GM18909 (cell line): ENCODE measurements at regions not wholly inside any gene's neighbourhood (a gene's known extent, or its start where the extent isn't known, plus 50 kb on each side); places are given as distances from the start of the nearest gene placed in this dataset.

Experiments
- ATAC-seq: cut with Tn5 transposase; IDR thresholded peaks from one replicate; pipeline ENCODE4 v1.9.1; 2021; ENCODE audit warnings: mild to moderate bottlenecking; ENCODE audit not compliant: unreplicated experiment, poor library complexity

DNA sequence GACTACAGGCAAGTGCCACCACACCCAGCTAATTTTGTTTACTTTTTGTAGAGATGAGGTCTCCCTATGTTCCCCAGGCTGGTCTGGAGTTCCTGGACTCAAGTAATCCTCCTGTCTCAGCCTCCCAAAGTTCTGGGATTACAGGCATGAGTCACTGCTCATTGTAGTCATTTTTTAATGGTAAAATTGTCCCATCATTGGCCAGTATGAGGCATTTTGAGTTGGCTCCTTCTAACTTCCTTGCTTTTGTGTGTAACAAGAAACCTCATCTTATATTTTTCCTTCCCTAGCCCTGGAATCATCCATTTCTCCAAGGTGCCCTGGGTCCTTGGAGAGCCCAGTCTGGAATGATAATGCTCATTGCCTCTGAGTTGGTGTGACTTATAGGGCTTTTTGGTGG is 148.5 kb downstream of the INHBB start:
- ATAC-seq = no peak

GRCh38 chr2:120495586-120495985 is 149.7 kb downstream of the INHBB start:
- no peak for ATAC-seq

- ATAC-seq = no peak
Observed at GRCh38 chr2:120496235-120496634, 150.3 kb downstream of the INHBB start.

- ATAC-seq = no peak
Observed at GRCh38 chr2:120496759-120497158, 150.8 kb downstream of the INHBB start.

DNA sequence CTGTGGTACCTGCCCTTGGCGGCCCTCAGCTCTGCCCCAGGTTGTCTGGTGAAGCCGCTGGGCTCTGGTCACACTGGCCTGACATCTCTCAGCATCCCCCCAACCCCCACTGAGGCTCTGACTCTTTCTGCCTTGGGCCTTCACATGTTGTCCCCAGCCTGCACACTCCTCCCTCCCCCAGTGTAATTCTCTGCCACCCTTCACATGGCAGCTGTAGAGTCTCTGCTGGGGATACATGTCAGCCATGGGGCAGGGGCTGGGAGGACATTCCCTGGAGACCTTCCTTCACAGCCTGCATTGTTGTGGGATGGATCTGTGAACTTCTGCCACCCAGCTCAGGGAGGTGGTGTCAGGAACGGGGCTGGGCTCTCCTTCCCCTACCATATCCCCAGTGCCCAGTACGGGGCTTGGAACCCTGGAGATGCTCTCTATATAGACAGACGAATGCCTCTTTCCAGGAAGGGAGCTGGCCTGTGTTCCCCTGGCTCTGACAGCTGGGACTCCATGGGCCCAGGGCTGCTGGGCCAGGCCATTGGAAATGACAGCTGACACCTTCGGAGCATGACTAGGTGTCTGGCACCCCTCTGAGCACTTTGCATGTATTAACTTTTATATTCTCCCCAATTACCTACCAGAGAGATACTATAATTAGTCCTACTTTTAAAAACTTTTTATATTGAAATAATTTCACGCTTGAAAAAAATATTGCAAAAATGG is 151.5 kb downstream of the INHBB start:
- no peak for ATAC-seq

- ATAC-seq = no peak
Observed at GRCh38 chr2:120498121-120498520, 152.2 kb downstream of the INHBB start.

- ATAC-seq = no peak
Observed at GRCh38 chr2:120498576-120499394, 152.8 kb downstream of the INHBB start.

DNA sequence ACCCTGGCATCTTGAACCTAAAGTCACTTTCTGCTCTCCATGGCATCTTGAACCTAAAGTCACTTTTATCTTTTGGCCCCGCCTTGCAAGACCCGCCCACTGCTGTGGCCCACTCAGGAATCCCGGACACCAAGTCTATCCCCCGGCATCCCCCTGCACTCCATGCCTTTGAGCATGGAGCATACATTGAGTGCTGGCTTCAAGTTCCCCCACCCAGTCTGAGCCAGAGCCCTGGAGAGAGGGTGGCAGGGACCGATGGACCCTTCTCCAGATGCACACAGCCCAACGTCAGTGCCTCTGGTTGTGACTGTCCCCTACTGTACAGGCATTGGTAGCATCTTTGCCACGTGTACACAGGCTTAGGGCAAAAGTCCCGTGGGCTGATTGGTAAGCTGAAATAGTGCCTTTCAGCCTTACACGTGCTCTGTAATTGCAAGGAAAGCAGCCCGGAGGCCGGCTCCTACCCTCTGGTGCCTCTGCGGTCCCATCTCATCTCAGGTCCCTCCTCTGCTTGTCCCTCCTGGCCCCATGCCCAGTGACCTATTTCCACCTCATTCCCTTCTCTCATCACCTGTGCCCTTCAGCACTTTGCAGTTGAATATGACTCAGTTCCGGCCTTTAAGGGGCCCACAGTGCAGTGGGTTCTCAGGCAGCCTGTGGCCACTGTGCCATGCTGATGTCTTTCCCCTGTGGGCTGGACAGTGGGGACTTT is 154.0 kb downstream of the INHBB start:
- no peak for ATAC-seq

- no peak for ATAC-seq
Observed at GRCh38 chr2:120501591-120501990, 155.7 kb downstream of the INHBB start.

DNA sequence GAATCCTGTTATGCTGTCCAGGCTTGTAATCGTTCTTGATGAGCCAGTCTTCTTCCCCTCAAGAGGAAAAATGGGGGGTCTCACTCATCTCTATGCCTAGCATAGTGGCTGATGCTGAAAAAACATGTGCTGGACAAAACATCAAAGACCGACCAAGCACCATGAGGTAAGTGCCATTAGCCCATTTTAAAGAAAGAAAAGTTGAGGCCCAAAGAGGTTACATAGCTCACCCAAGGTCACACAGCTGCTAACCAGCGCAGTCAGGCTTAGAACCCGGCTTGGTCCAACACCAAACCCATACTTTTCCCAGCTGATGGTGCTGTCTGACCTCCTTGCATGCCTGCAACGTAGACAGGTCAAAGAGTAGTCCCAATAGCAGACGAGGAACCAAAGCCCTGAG is 156.4 kb downstream of the INHBB start:
- ATAC-seq = no peak

DNA sequence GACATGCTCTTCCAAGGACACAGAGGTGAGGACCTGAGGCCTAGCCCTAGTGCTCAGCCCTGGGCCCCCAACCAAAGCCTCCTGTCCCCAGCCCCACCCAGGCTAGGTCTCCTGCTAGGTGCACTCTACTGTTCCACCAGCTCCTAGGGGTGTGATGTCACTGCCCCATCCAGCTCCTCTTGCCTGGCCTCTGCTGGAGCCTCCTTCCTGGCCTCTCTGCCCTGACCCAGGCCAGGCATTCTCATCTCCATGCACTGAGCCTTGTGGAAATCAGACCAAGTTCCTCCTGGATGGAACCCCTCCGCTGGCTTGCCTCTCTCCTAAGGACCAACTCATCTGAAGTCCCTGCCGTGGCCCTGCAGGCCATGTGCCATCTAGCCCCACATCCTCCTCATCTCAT is 156.8 kb downstream of the INHBB start:
- ATAC-seq = no peak

DNA sequence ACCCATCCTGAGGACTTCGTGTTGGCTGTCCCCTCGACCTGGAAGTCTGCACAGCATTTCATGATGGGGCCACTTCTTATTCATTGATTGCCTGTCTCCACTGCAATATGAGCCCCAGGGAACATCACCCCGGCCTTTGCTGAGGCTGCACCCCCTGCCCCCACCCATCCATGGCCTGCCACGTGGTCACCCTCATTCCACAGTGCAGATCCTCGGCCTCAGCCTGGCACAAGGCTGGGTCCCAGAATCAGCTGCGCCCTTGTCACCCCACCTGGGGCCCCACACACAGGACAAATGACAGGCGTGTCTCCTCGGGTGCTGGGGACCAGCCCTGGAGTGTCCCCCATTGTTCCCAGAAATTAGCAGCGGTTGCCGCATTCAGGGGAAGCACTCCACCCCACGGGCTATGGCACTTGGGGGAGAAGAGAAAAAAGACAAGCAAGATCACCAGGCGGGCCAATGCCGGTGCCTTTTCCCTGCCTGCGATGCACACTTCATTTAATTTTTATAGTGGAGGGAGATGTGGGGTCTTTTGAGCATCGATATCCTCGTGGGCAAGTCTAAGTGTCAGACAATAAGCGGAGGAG is 157.4 kb downstream of the INHBB start:
- no peak for ATAC-seq

GRCh38 chr2:120503793-120504571 is 158.0 kb downstream of the INHBB start:
- no peak for ATAC-seq

DNA sequence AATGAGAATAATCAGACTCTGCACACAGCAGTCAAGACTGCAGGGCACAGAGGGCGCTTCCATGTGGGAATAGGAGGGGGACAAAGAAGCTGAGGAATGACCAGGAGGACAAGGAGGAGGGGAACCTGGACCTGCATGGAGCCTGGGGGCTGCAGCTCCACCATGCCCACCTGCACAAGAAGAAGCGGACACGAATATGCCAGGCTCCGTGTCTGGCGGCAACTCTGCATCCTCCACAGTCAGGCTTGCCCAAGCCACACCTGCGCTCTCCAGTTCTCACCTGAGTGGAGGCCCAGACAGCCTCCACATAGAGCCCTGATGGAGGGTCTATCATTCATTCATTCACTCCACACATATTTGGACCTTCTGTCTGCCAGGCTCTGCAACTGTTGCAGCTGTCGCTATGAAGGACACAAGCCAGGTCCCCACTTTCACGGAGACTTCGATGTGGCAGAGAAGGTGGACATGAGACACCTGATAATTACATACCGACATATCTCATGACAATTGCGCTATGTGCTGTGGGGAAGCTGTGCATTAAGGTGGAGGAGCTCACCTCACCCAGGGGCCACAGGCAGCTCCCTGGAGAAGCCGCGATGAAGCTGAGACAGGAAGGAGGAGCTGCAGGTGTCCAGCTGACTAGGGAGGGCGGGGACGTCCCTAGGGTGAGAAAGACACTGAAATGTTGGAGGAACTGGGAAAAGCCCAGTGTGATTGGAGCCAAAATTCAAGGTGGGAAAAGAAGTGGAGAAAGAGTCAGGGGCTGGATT is 159.2 kb downstream of the INHBB start:
- no peak for ATAC-seq

DNA sequence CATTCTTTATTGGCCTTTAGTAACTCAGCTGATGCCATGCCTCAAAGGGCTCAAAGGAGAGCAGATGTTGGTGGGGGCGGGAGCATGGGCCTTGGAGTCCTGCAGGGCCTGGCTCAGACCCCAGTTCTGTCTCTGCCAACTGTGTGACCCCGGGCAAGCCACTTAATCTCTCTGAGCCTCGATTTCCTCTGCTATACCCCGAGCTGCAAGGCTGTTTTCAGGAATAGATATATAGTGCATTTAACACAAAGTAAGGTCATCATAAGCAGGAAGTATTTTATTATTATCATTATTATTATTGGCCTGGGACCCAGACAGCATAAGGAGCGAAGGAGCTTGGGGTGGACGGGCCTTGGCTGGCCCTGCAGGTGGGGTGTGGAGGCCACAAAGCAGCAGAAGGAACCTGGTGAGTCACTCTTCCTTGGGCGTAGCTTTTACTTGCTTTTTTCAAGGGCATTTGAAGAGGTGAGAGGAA is 162.7 kb downstream of the INHBB start:
- ATAC-seq = no peak

- ATAC-seq = no peak
Observed at GRCh38 chr2:120509213-120509815, 163.4 kb downstream of the INHBB start.

DNA sequence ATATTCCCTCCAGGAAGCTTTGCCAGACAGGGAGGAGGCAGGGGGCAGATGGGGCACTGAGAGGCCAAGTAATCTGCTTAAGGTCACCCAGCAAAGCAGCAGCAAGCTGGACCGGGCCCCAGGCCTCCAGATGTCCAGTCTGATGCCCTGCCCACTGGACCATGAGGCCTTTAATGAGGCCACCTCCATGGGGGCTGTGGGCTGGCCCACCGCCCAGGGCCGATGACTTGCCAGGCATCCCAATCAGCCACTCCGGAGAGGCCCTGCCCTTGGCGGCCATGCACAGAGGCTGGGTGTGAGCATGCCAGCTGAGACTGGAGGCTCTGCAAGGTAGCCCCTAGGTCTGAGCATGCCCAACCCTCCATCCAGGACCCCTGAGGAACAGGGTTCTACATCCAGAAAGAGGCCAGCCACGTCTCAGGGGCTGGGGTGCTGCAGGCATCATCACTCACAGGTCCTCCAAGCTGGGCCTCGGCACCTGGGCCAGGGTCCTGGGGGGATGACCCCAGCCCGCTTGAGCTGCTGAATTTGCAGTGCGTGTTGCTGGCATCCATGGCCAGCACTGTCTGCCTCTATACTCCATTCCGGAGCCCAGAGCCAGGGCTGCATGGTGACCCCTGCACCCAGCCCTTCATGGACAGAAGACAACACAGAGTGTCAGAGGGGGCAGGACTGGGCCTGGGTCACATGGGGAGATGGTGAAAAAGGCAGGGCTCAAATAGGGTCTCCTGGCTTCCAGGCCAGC is 164.2 kb downstream of the INHBB start:
- no peak for ATAC-seq

- ATAC-seq = no peak
Observed at GRCh38 chr2:120510751-120511395, 164.9 kb downstream of the INHBB start.
